ENCODE measurements at regions not wholly inside any gene's neighbourhood (a gene's known extent, or its start where the extent isn't known, plus 50 kb on each side); places are given as distances from the start of the nearest gene placed in this dataset.
A peak's percentile ranks its signal among the peaks of the same experiment; 100 is the strongest.

- POLR2A ChIA-PET, result no interaction called here
- no peaks in the 10 kb centered on the region for H3K27me3 ChIP-seq (ENCODE audit: control insufficient read depth, insufficient read depth, low read length)
- no peak for DNase-seq (ENCODE audit: low read depth)
- no peak overlapping the region for H3K4me3 ChIP-seq (ENCODE audit: low read depth, low read length)
- CTCF ChIA-PET, result interaction anchor here (1.2 to 4.0 kb wide), 2 partner anchors 7 to 503 kb away, joined by 5 to 40 read pairs; no protein-coding TSS in a partner anchor
- H3K36me3 ChIP-seq (ENCODE audit: control insufficient read depth, insufficient read depth, low read length), result no peaks in the 10 kb centered on the region
- TF ChIP-seq CTCF (IDR thresholded peaks at IDR 0.05; ENCODE audit: insufficient read depth, low read depth, low read length), result no peak
Observed at GRCh38 chr1:185672719-185673360, 61.4 kb upstream of the HMCN1 start.

GRCh38 chr1:185670187-185670627, 64.0 kb upstream of the HMCN1 start:
- no peaks in the 10 kb centered on the region for H3K27me3 ChIP-seq (ENCODE audit: control insufficient read depth, insufficient read depth, low read length)
- no peaks in the 10 kb centered on the region for H3K36me3 ChIP-seq (ENCODE audit: control insufficient read depth, insufficient read depth, low read length)
- peak; percentile 73 for TF ChIP-seq CTCF (IDR thresholded peaks at IDR 0.05; ENCODE audit: insufficient read depth, low read depth, low read length)
- ChIA-PET CTCF (interaction anchor here (0.7 to 4.0 kb wide), 37 partner anchors 8 to 874 kb away, joined by 3 to 40 read pairs (median 4); no protein-coding TSS in a partner anchor), POLR2A (no interaction called here)
- no peak overlapping the region for H3K4me3 ChIP-seq (ENCODE audit: low read depth, low read length)
- DNase-seq (ENCODE audit: low read depth), result no peak

- ChIA-PET POLR2A (no interaction called here), CTCF (no interaction called here)
- no peak for TF ChIP-seq CTCF (IDR thresholded peaks at IDR 0.05; ENCODE audit: insufficient read depth, low read depth, low read length)
- no peaks in the 10 kb centered on the region for H3K27me3 ChIP-seq (ENCODE audit: control insufficient read depth, insufficient read depth, low read length)
- no peaks in the 10 kb centered on the region for H3K36me3 ChIP-seq (ENCODE audit: control insufficient read depth, insufficient read depth, low read length)
- DNase-seq (ENCODE audit: low read depth), result no peak
- H3K4me3 ChIP-seq (ENCODE audit: low read depth, low read length), result no peak overlapping the region
Observed at GRCh38 chr1:185668013-185668412, 66.2 kb upstream of the HMCN1 start.

- POLR2A ChIA-PET, result no interaction called here
- H3K36me3 ChIP-seq (ENCODE audit: control insufficient read depth, insufficient read depth, low read length), result no peaks in the 10 kb centered on the region
- DNase-seq (ENCODE audit: low read depth), result no peak
- CTCF ChIA-PET, result interaction anchor here (0.6 kb wide), 1 partner anchor 17 kb away, joined by 3 read pairs; no protein-coding TSS in a partner anchor
- no peaks in the 10 kb centered on the region for H3K27me3 ChIP-seq (ENCODE audit: control insufficient read depth, insufficient read depth, low read length)
- TF ChIP-seq CTCF (IDR thresholded peaks at IDR 0.05; ENCODE audit: insufficient read depth, low read depth, low read length), result no peak
- H3K4me3 ChIP-seq (ENCODE audit: low read depth, low read length), result no peak overlapping the region
Observed at GRCh38 chr1:185666582-185666981, 67.6 kb upstream of the HMCN1 start.

- ChIA-PET CTCF (no interaction called here), POLR2A (no interaction called here)
- DNase-seq (ENCODE audit: low read depth), result no peak
Observed at GRCh38 chr1:185663771-185664296, 70.4 kb upstream of the HMCN1 start.

More at GRCh38 chr1:185663771-185664296, 70.4 kb upstream of the HMCN1 start:
- H3K27me3 ChIP-seq (ENCODE audit: control insufficient read depth, insufficient read depth, low read length), result no peaks in the 10 kb centered on the region
- no peak for TF ChIP-seq CTCF (IDR thresholded peaks at IDR 0.05; ENCODE audit: insufficient read depth, low read depth, low read length)
- H3K4me3 ChIP-seq (ENCODE audit: low read depth, low read length), result no peak overlapping the region
- H3K36me3 ChIP-seq (ENCODE audit: control insufficient read depth, insufficient read depth, low read length), result no peaks in the 10 kb centered on the region

Data from BJ (cell line).